ENCODE measurements at regions not wholly inside any gene's neighbourhood (a gene's known extent, or its start where the extent isn't known, plus 50 kb on each side); places are given as distances from the start of the nearest gene placed in this dataset.
"Not testable (repeated sequence)": the region's sequence is repeated elsewhere in the genome, so short reads cannot be mapped to it uniquely, and the experiment has no call there.

GRCh38 chr1:235052067-235053008 is 76.3 kb downstream of the TOMM20 start:
- Histone ChIP-seq H3K27ac (ENCODE audit: low read depth, low read length) (no peak overlapping the region), H3K4me3 (ENCODE audit: low read length) (no peak overlapping the region), H3K4me1 (ENCODE audit: control insufficient read depth in 2 of 2, insufficient read depth in 2 of 2, low read length in 2 of 2) (no peaks in the 10 kb centered on the region), H3K9me3 (ENCODE audit: control insufficient read depth in 2 of 3, low read length in 3 of 3) (no peaks in the 10 kb centered on the region), H3K36me3 (ENCODE audit: control insufficient read depth in 2 of 3, insufficient read depth in 3 of 3, low read length in 3 of 3) (no peaks in the 10 kb centered on the region), H3K27me3 (ENCODE audit: control insufficient read depth in 2 of 2, insufficient read depth in 2 of 2, low read length in 2 of 2) (no peaks in the 10 kb centered on the region)
- Mint-ChIP-seq H3K27me3 (no peaks in the 10 kb centered on the region), H3K36me3 (peaks cover 0 to 3% (median 0%) of the 10 kb centered on the region in 5 donors), H3K4me1 (peaks cover 0 to 38% (median 0%) of the 10 kb centered on the region in 7 donors), H3K27ac (peak overlapping the region in 2 of 9 donors; percentile 35 to 46), H3K4me3 (no peak overlapping the region), H3K9me3 (no peaks in the 10 kb centered on the region)
- CTCF ChIA-PET: no interaction called here
- ATAC-seq (no peak), DNase-seq (no peak)
- POLR2A ChIA-PET: interaction anchor here (0.6 kb wide), 1 partner anchor 15 kb away, joined by 3 read pairs; no protein-coding TSS in a partner anchor
- intact Hi-C loops (cut with micrococcal nuclease): no loop called here

GRCh38 chr1:235051521-235051920 is 77.1 kb downstream of the TOMM20 start:
- DNase-seq (no peak), ATAC-seq (no peak)
- no peaks in the 10 kb centered on the region for H3K27me3 ChIP-seq (ENCODE audit: control insufficient read depth in 2 of 2, insufficient read depth in 2 of 2, low read length in 2 of 2)
- CTCF ChIA-PET: no interaction called here
- Mint-ChIP-seq H3K4me3 (no peak overlapping the region), H3K27me3 (no peaks in the 10 kb centered on the region), H3K4me1 (peaks cover 0 to 34% (median 0%) of the 10 kb centered on the region in 7 donors), H3K9me3 (no peaks in the 10 kb centered on the region), H3K36me3 (peaks cover 0 to 3% (median 0%) of the 10 kb centered on the region in 5 donors), H3K27ac (peak overlapping the region in 2 of 9 donors; percentile 9 to 26)
- no peaks in the 10 kb centered on the region for H3K9me3 ChIP-seq (ENCODE audit: control insufficient read depth in 2 of 3, low read length in 3 of 3)
- H3K27ac ChIP-seq (ENCODE audit: low read depth, low read length): no peak overlapping the region
- H3K36me3 ChIP-seq (ENCODE audit: control insufficient read depth in 2 of 3, insufficient read depth in 3 of 3, low read length in 3 of 3): no peaks in the 10 kb centered on the region
- POLR2A ChIA-PET: interaction anchor here (0.6 kb wide), 1 partner anchor 15 kb away, joined by 3 read pairs; no protein-coding TSS in a partner anchor
- no peak overlapping the region for H3K4me3 ChIP-seq (ENCODE audit: low read length)
- intact Hi-C loops (cut with micrococcal nuclease): no loop called here
- H3K4me1 ChIP-seq (ENCODE audit: control insufficient read depth in 2 of 2, insufficient read depth in 2 of 2, low read length in 2 of 2): no peaks in the 10 kb centered on the region

GRCh38 chr1:235050911-235051360 is 77.7 kb downstream of the TOMM20 start:
- peak overlapping the region in 2 of 9 donors; percentile 9 to 26 for H3K27ac Mint-ChIP-seq
- no peaks in the 10 kb centered on the region for H3K9me3 ChIP-seq (ENCODE audit: control insufficient read depth in 2 of 3, low read length in 3 of 3)
- intact Hi-C loops (cut with micrococcal nuclease): no loop called here
- H3K36me3 ChIP-seq (ENCODE audit: control insufficient read depth in 2 of 3, insufficient read depth in 3 of 3, low read length in 3 of 3): no peaks in the 10 kb centered on the region
- POLR2A ChIA-PET: no interaction called here
- H3K36me3 Mint-ChIP-seq: peaks cover 0 to 3% (median 0%) of the 10 kb centered on the region in 5 donors
- DNase-seq (no peak), ATAC-seq (no peak)
- H3K9me3 Mint-ChIP-seq: no peaks in the 10 kb centered on the region
- no peak overlapping the region for H3K4me3 Mint-ChIP-seq
- H3K27ac ChIP-seq (ENCODE audit: low read depth, low read length): no peak overlapping the region
- H3K27me3 Mint-ChIP-seq: no peaks in the 10 kb centered on the region
- H3K27me3 ChIP-seq (ENCODE audit: control insufficient read depth in 2 of 2, insufficient read depth in 2 of 2, low read length in 2 of 2): no peaks in the 10 kb centered on the region
- CTCF ChIA-PET: no interaction called here
- peaks cover 0 to 36% (median 0%) of the 10 kb centered on the region in 7 donors for H3K4me1 Mint-ChIP-seq
- H3K4me3 ChIP-seq (ENCODE audit: low read length): no peak overlapping the region
- no peaks in the 10 kb centered on the region for H3K4me1 ChIP-seq (ENCODE audit: control insufficient read depth in 2 of 2, insufficient read depth in 2 of 2, low read length in 2 of 2)

- DNase-seq; H3K9me3 Mint-ChIP-seq; H3K4me1 ChIP-seq (ENCODE audit: control insufficient read depth in 2 of 2, insufficient read depth in 2 of 2, low read length in 2 of 2); intact Hi-C loops (cut with micrococcal nuclease); H3K27me3 Mint-ChIP-seq; H3K36me3 Mint-ChIP-seq; POLR2A ChIA-PET; H3K36me3 ChIP-seq (ENCODE audit: control insufficient read depth in 2 of 3, insufficient read depth in 3 of 3, low read length in 3 of 3); H3K4me3 ChIP-seq (ENCODE audit: low read length); H3K9me3 ChIP-seq (ENCODE audit: control insufficient read depth in 2 of 3, low read length in 3 of 3); ATAC-seq; H3K27me3 ChIP-seq (ENCODE audit: control insufficient read depth in 2 of 2, insufficient read depth in 2 of 2, low read length in 2 of 2); H3K27ac ChIP-seq (ENCODE audit: low read depth, low read length); CTCF ChIA-PET: not testable (repeated sequence)
- H3K4me1 Mint-ChIP-seq: peaks cover 0 to 47% (median 0%) of the 10 kb centered on the region in 7 donors
- H3K4me3 Mint-ChIP-seq: peak overlapping the region in 1 of 10 donors; percentile 28
- H3K27ac Mint-ChIP-seq: peak overlapping the region in 1 of 9 donors; percentile 69
These were observed 78.8 kb downstream of the TOMM20 start for GRCh38 chr1:235049716-235050378.

- Histone ChIP-seq H3K36me3 (ENCODE audit: control insufficient read depth in 2 of 3, insufficient read depth in 3 of 3, low read length in 3 of 3) (no peaks in the 10 kb centered on the region), H3K4me1 (ENCODE audit: control insufficient read depth in 2 of 2, insufficient read depth in 2 of 2, low read length in 2 of 2) (no peaks in the 10 kb centered on the region), H3K27me3 (ENCODE audit: control insufficient read depth in 2 of 2, insufficient read depth in 2 of 2, low read length in 2 of 2) (no peaks in the 10 kb centered on the region), H3K4me3 (ENCODE audit: low read length) (no peak overlapping the region), H3K27ac (ENCODE audit: low read depth, low read length) (no peak overlapping the region), H3K9me3 (ENCODE audit: control insufficient read depth in 2 of 3, low read length in 3 of 3) (no peaks in the 10 kb centered on the region)
- ChIA-PET CTCF (interaction anchor here (0.6 kb wide), 1 partner anchor 32 kb away, joined by 3 read pairs; no protein-coding TSS in a partner anchor), POLR2A (no interaction called here)
- H3K27ac Mint-ChIP-seq: peak overlapping the region in 1 of 9 donors; percentile 69
- intact Hi-C loops (cut with micrococcal nuclease): no loop called here
- no peak for DNase-seq
- no peaks in the 10 kb centered on the region for H3K9me3 Mint-ChIP-seq
- peaks cover 0 to 52% (median 1%) of the 10 kb centered on the region in 7 donors for H3K4me1 Mint-ChIP-seq
- no peaks in the 10 kb centered on the region for H3K27me3 Mint-ChIP-seq
- peaks cover 0 to 3% (median 0%) of the 10 kb centered on the region in 5 donors for H3K36me3 Mint-ChIP-seq
- ATAC-seq: no peak
- peak overlapping the region in 1 of 10 donors; percentile 28 for H3K4me3 Mint-ChIP-seq
These were observed 79.4 kb downstream of the TOMM20 start for GRCh38 chr1:235049217-235049616.

- peak overlapping the region in 1 of 10 donors; percentile 5 for H3K4me3 Mint-ChIP-seq
- Histone ChIP-seq H3K36me3 (ENCODE audit: control insufficient read depth in 2 of 3, insufficient read depth in 3 of 3, low read length in 3 of 3) (no peaks in the 10 kb centered on the region), H3K4me3 (ENCODE audit: low read length) (no peak overlapping the region), H3K27ac (ENCODE audit: low read depth, low read length) (no peak overlapping the region), H3K9me3 (ENCODE audit: control insufficient read depth in 2 of 3, low read length in 3 of 3) (no peaks in the 10 kb centered on the region), H3K27me3 (ENCODE audit: control insufficient read depth in 2 of 2, insufficient read depth in 2 of 2, low read length in 2 of 2) (no peaks in the 10 kb centered on the region), H3K4me1 (ENCODE audit: control insufficient read depth in 2 of 2, insufficient read depth in 2 of 2, low read length in 2 of 2) (no peaks in the 10 kb centered on the region)
- peaks cover 0 to 57% (median 4%) of the 10 kb centered on the region in 7 donors for H3K4me1 Mint-ChIP-seq
- H3K9me3 Mint-ChIP-seq: no peaks in the 10 kb centered on the region
- DNase-seq: no peak
- CTCF ChIA-PET: interaction anchor here (0.6 kb wide), 1 partner anchor 27 kb away, joined by 9 read pairs; no protein-coding TSS in a partner anchor
- peaks cover 0 to 6% (median 0%) of the 10 kb centered on the region in 5 donors for H3K36me3 Mint-ChIP-seq
- H3K27me3 Mint-ChIP-seq: no peaks in the 10 kb centered on the region
- H3K27ac Mint-ChIP-seq: peak overlapping the region in 2 of 9 donors; percentile 14 to 92
- intact Hi-C loops (cut with micrococcal nuclease): no loop called here
- ATAC-seq: no peak
- POLR2A ChIA-PET: interaction anchor here (0.7 kb wide), 1 partner anchor 19 kb away, joined by 3 read pairs; no protein-coding TSS in a partner anchor
These were observed 81.2 kb downstream of the TOMM20 start for GRCh38 chr1:235047331-235047871.
